Fibroblast of villous mesenchyme (primary cell): ENCODE measurements at regions not wholly inside any gene's neighbourhood (a gene's known extent, or its start where the extent isn't known, plus 50 kb on each side); places are given as distances from the start of the nearest gene placed in this dataset. TPM values are rescaled to one million over a fixed set of nuclear protein-coding genes. Genes with fewer than 3 reads are reported as not detected.

Experiments
- DNase-seq: peaks from one replicate; pipeline ENCODE4 v3.0.0-alpha.2; 2010; ENCODE audit warnings: low read depth
- H3K4me3 ChIP-seq: 2 replicates; pipeline ENCODE4 v1.5.1; 2011; ENCODE audit warnings: low read depth, mild to moderate bottlenecking, low read length
- CTCF ChIP-seq: IDR thresholded peaks from 2 replicates; pipeline ENCODE4 v1.5.1; 2012; ENCODE audit warnings: low read depth, mild to moderate bottlenecking, low read length; ENCODE audit not compliant: insufficient read depth
- small RNA-seq: library from RNA; depleted of rRNA; stranded (forward); fragments of <200 nt; gene quantifications from one replicate; pipeline ENCODE3, GENCODE V24; 2012

DNA sequence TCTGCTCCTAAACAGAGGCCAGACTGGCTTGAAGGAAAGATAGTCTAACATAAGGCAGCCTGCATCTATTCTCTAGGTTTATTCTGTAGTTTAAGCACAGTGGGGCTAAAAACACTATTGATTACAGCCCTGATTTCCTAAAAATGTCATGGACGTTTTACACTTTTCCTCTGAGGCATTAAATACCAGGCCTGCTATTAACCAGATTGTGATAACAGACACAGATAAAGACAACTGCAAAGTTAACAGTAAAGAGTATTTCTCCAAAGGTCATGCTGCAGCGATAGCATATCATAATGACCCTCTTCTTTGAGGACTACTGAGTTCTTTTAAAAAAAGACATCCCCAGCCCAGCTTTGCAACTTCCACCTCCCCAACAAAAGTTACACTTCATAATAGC lies 59.6 kb upstream of the MON1B start:
- TF ChIP-seq CTCF = no peak
- no peak overlapping the region for H3K4me3 ChIP-seq
- no peak for DNase-seq

- DNase-seq = no peak
- TF ChIP-seq CTCF = no peak
- no peak overlapping the region for H3K4me3 ChIP-seq
Observed at GRCh38 chr16:77132051-77132618, 58.9 kb upstream of the MON1B start.

- no peak for DNase-seq
- no peak for TF ChIP-seq CTCF
- no peak overlapping the region for H3K4me3 ChIP-seq
Observed at GRCh38 chr16:77133706-77134105, 57.3 kb upstream of the MON1B start.

- no peak overlapping the region for H3K4me3 ChIP-seq
- TF ChIP-seq CTCF = no peak
- DNase-seq = no peak
Observed at GRCh38 chr16:77137045-77137444, 53.9 kb upstream of the MON1B start.

Small RNAs in the stretch of these regions (small RNA-seq; reads per million reads assigned to genes)
- not detected for gene MIR4719
